ENCODE measurements at regions not wholly inside any gene's neighbourhood (a gene's known extent, or its start where the extent isn't known, plus 50 kb on each side); places are given as distances from the start of the nearest gene placed in this dataset.

DNA sequence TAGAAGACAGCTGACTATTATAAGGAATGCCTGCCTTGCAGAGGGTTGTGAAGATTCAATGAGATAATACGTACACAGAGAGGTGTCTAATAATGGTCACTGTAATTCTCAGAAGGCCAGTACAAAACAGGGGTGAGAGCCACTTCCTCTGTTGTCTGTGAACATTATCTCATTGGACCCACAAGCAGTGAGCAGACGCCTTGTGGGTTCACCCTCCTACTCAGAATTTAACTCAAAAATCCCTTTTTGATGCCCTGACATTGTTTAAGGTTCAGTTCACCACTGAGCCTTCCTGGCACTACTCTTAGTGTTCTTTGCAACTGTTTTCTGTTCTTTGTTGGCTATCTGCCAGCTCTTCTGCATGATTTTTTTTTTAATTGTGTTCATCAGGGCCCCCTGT is 467.4 kb downstream of the BCOR start:
- Histone ChIP-seq H3K27me3 (ENCODE audit: insufficient read depth, low read length) (no peaks in the 10 kb centered on the region), H3K9me3 (ENCODE audit: control insufficient read depth, low read depth, low read length) (no peaks in the 10 kb centered on the region), H2BK12ac (ENCODE audit: insufficient read length, low read depth, low read length) (no peak overlapping the region), H3K14ac (ENCODE audit: insufficient read depth, low read length) (no peak overlapping the region), H3K4me1 (ENCODE audit: insufficient read depth, low read length) (no peaks in the 10 kb centered on the region), H3T11ph (ENCODE audit: low read length) (no peak overlapping the region), H4K91ac (ENCODE audit: insufficient read length, low read depth, low read length) (no peak overlapping the region), H2BK20ac (ENCODE audit: low read depth, low read length, poor library complexity, severe bottlenecking) (no peak overlapping the region), H2BK15ac (ENCODE audit: low read depth, low read length) (no peak overlapping the region), H3K9ac (ENCODE audit: extremely low read depth, insufficient read length, low read length) (no peak overlapping the region), H3K79me2 (ENCODE audit: insufficient read depth, low read length) (no peaks in the 10 kb centered on the region), H2BK5ac (ENCODE audit: insufficient read length, low read length) (no peak overlapping the region), H2AFZ (ENCODE audit: low read length) (no peak overlapping the region), H4K8ac (replicated peaks; ENCODE audit: insufficient read length, low read depth, low read length) (no peak overlapping the region), H2BK120ac (ENCODE audit: low read depth, low read length, poor library complexity, severe bottlenecking) (no peak overlapping the region), H3K18ac (ENCODE audit: insufficient read length, low read depth, low read length) (no peak overlapping the region), H3K27ac (ENCODE audit: insufficient read length, low read depth, low read length) (no peak overlapping the region), H3K56ac (ENCODE audit: insufficient read length, low read depth, low read length) (no peak overlapping the region), H3K79me1 (ENCODE audit: insufficient read depth, low read depth, low read length, poor library complexity, severe bottlenecking) (no peaks in the 10 kb centered on the region), H3K4ac (ENCODE audit: low read depth, low read length) (no peak overlapping the region), H3K4me2 (ENCODE audit: insufficient read depth, insufficient read length, low read length) (no peak overlapping the region), H3K23me2 (ENCODE audit: insufficient read length, low read depth, low read length, poor library complexity, severe bottlenecking) (no peaks in the 10 kb centered on the region), H3K23ac (ENCODE audit: insufficient read length, low read depth, low read length) (no peak overlapping the region), H2AK5ac (ENCODE audit: insufficient read length, low read length) (no peak overlapping the region), H4K5ac (ENCODE audit: insufficient read length, low read depth, low read length) (no peak overlapping the region), H4K20me1 (ENCODE audit: control insufficient read depth, insufficient read depth, insufficient read length) (no peaks in the 10 kb centered on the region)
- Mint-ChIP-seq H3K9me3 (peaks cover 49 to 73% of the 10 kb centered on the region in 2 experiments), H3K36me3 (ENCODE audit: insufficient read depth in 1 of 3, low read depth in 3 of 3) (peaks cover 0 to 4% (median 1%) of the 10 kb centered on the region in 3 experiments; a peak in 4 of 7 replicates), H3K4me1 (peaks cover 0 to 5% of the 10 kb centered on the region in 2 experiments; a peak in 2 of 4 replicates), H3K27me3 (ENCODE audit: low read depth) (no peaks in the 10 kb centered on the region; the same call in none of the 2 replicates), H3K4me3 (no peak overlapping the region), H3K27ac (no peak overlapping the region)
- TF ChIP-seq, protein P1, sequence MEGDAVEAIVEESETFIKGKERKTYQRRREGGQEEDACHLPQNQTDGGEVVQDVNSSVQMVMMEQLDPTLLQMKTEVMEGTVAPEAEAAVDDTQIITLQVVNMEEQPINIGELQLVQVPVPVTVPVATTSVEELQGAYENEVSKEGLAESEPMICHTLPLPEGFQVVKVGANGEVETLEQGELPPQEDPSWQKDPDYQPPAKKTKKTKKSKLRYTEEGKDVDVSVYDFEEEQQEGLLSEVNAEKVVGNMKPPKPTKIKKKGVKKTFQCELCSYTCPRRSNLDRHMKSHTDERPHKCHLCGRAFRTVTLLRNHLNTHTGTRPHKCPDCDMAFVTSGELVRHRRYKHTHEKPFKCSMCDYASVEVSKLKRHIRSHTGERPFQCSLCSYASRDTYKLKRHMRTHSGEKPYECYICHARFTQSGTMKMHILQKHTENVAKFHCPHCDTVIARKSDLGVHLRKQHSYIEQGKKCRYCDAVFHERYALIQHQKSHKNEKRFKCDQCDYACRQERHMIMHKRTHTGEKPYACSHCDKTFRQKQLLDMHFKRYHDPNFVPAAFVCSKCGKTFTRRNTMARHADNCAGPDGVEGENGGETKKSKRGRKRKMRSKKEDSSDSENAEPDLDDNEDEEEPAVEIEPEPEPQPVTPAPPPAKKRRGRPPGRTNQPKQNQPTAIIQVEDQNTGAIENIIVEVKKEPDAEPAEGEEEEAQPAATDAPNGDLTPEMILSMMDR (conservative IDR thresholded peaks at IDR 0.05) = no peak
- no CpG with 5 or more reads among the region's 2 CpGs for WGBS (ENCODE audit: extremely low coverage, insufficient read length, low lambda C conversion rate)
- DNase-seq = no peak

Data from H9 (cell line).